ENCODE measurements at regions not wholly inside any gene's neighbourhood (a gene's known extent, or its start where the extent isn't known, plus 50 kb on each side); places are given as distances from the start of the nearest gene placed in this dataset.
"Not testable (repeated sequence)": the region's sequence is repeated elsewhere in the genome, so short reads cannot be mapped to it uniquely, and the experiment has no call there.

GRCh38 chr3:168817177-168817576 lies 721.5 kb upstream of the GOLIM4 start:
- no peak for ATAC-seq
- no peaks in the 10 kb centered on the region for H3K27me3 Mint-ChIP-seq
- H3K4me1 Mint-ChIP-seq: peaks cover 5% of the 10 kb centered on the region
- no peaks in the 10 kb centered on the region for H3K9me3 Mint-ChIP-seq
- H3K27ac Mint-ChIP-seq: no peak overlapping the region
- H3K4me3 Mint-ChIP-seq: no peak overlapping the region
- H3K36me3 Mint-ChIP-seq: no peaks in the 10 kb centered on the region

- Mint-ChIP-seq H3K9me3 (no peaks in the 10 kb centered on the region), H3K36me3 (no peaks in the 10 kb centered on the region), H3K27me3 (no peaks in the 10 kb centered on the region), H3K27ac (no peak overlapping the region), H3K4me1 (peaks cover 5% of the 10 kb centered on the region), H3K4me3 (no peak overlapping the region)
- ATAC-seq: no peak
Observed at GRCh38 chr3:168815946-168816345, 720.2 kb upstream of the GOLIM4 start.

GRCh38 chr3:168813225-168813802 lies 717.6 kb upstream of the GOLIM4 start:
- Mint-ChIP-seq H3K4me1 (peaks cover 5% of the 10 kb centered on the region), H3K9me3 (no peaks in the 10 kb centered on the region), H3K27ac (no peak overlapping the region), H3K36me3 (no peaks in the 10 kb centered on the region), H3K27me3 (no peaks in the 10 kb centered on the region), H3K4me3 (no peak overlapping the region)
- ATAC-seq: no peak

- H3K4me1 Mint-ChIP-seq: peaks cover 5% of the 10 kb centered on the region
- no peak for ATAC-seq
- H3K36me3 Mint-ChIP-seq: no peaks in the 10 kb centered on the region
- H3K4me3 Mint-ChIP-seq: no peak overlapping the region
- no peaks in the 10 kb centered on the region for H3K9me3 Mint-ChIP-seq
- H3K27ac Mint-ChIP-seq: no peak overlapping the region
- no peaks in the 10 kb centered on the region for H3K27me3 Mint-ChIP-seq
Observed at GRCh38 chr3:168812234-168812633, 716.5 kb upstream of the GOLIM4 start.

- no peaks in the 10 kb centered on the region for H3K9me3 Mint-ChIP-seq
- ATAC-seq: no peak
- no peaks in the 10 kb centered on the region for H3K4me1 Mint-ChIP-seq
- H3K27ac Mint-ChIP-seq: no peak overlapping the region
- H3K36me3 Mint-ChIP-seq: no peaks in the 10 kb centered on the region
- H3K4me3 Mint-ChIP-seq: no peak overlapping the region
- H3K27me3 Mint-ChIP-seq: no peaks in the 10 kb centered on the region
Observed at GRCh38 chr3:168808596-168808995, 712.9 kb upstream of the GOLIM4 start.

- H3K36me3 Mint-ChIP-seq: no peaks in the 10 kb centered on the region
Observed at GRCh38 chr3:168807448-168807847, 711.7 kb upstream of the GOLIM4 start.

GRCh38 chr3:168806871-168807270 lies 711.1 kb upstream of the GOLIM4 start:
- Mint-ChIP-seq H3K9me3 (no peaks in the 10 kb centered on the region), H3K27me3 (no peaks in the 10 kb centered on the region), H3K36me3 (no peaks in the 10 kb centered on the region), H3K27ac (no peak overlapping the region), H3K4me3 (no peak overlapping the region), H3K4me1 (no peaks in the 10 kb centered on the region)
- ATAC-seq: no peak

More at GRCh38 chr3:168807448-168807847, 711.7 kb upstream of the GOLIM4 start:
- no peaks in the 10 kb centered on the region for H3K9me3 Mint-ChIP-seq
- no peak for ATAC-seq
- no peaks in the 10 kb centered on the region for H3K27me3 Mint-ChIP-seq
- H3K27ac Mint-ChIP-seq: no peak overlapping the region
- H3K4me1 Mint-ChIP-seq: no peaks in the 10 kb centered on the region
- no peak overlapping the region for H3K4me3 Mint-ChIP-seq

- Mint-ChIP-seq H3K27me3 (no peaks in the 10 kb centered on the region), H3K27ac (no peak overlapping the region), H3K36me3 (no peaks in the 10 kb centered on the region), H3K9me3 (no peaks in the 10 kb centered on the region), H3K4me1 (no peaks in the 10 kb centered on the region), H3K4me3 (no peak overlapping the region)
- ATAC-seq: no peak
Observed at GRCh38 chr3:168803536-168803935, 707.8 kb upstream of the GOLIM4 start.

GRCh38 chr3:168802766-168803165 lies 707.0 kb upstream of the GOLIM4 start:
- no peaks in the 10 kb centered on the region for H3K36me3 Mint-ChIP-seq
- no peak overlapping the region for H3K4me3 Mint-ChIP-seq
- no peak overlapping the region for H3K27ac Mint-ChIP-seq
- no peak for ATAC-seq
- no peaks in the 10 kb centered on the region for H3K27me3 Mint-ChIP-seq
- H3K9me3 Mint-ChIP-seq: no peaks in the 10 kb centered on the region
- no peaks in the 10 kb centered on the region for H3K4me1 Mint-ChIP-seq

- H3K27ac Mint-ChIP-seq: no peak overlapping the region
- no peaks in the 10 kb centered on the region for H3K27me3 Mint-ChIP-seq
- no peaks in the 10 kb centered on the region for H3K4me1 Mint-ChIP-seq
- ATAC-seq: no peak
- H3K4me3 Mint-ChIP-seq: no peak overlapping the region
- H3K9me3 Mint-ChIP-seq: no peaks in the 10 kb centered on the region
- no peaks in the 10 kb centered on the region for H3K36me3 Mint-ChIP-seq
Observed at GRCh38 chr3:168801794-168802193, 706.1 kb upstream of the GOLIM4 start.

- H3K36me3 Mint-ChIP-seq: no peaks in the 10 kb centered on the region
- no peak overlapping the region for H3K4me3 Mint-ChIP-seq
- ATAC-seq: no peak
Observed at GRCh38 chr3:168796339-168796738, 700.6 kb upstream of the GOLIM4 start.

GRCh38 chr3:168794427-168794826 lies 698.7 kb upstream of the GOLIM4 start:
- Mint-ChIP-seq H3K27me3 (no peaks in the 10 kb centered on the region), H3K9me3 (no peaks in the 10 kb centered on the region), H3K4me1 (no peaks in the 10 kb centered on the region), H3K27ac (no peak overlapping the region), H3K36me3 (no peaks in the 10 kb centered on the region), H3K4me3 (no peak overlapping the region)
- ATAC-seq: no peak

More at GRCh38 chr3:168796339-168796738, 700.6 kb upstream of the GOLIM4 start:
- no peak overlapping the region for H3K27ac Mint-ChIP-seq
- no peaks in the 10 kb centered on the region for H3K4me1 Mint-ChIP-seq
- H3K9me3 Mint-ChIP-seq: no peaks in the 10 kb centered on the region
- H3K27me3 Mint-ChIP-seq: no peaks in the 10 kb centered on the region

GRCh38 chr3:168782193-168782592 lies 686.5 kb upstream of the GOLIM4 start:
- no peak overlapping the region for H3K4me3 Mint-ChIP-seq
- no peak overlapping the region for H3K27ac Mint-ChIP-seq
- no peaks in the 10 kb centered on the region for H3K4me1 Mint-ChIP-seq
- no peaks in the 10 kb centered on the region for H3K36me3 Mint-ChIP-seq
- ATAC-seq: no peak
- no peaks in the 10 kb centered on the region for H3K9me3 Mint-ChIP-seq
- no peaks in the 10 kb centered on the region for H3K27me3 Mint-ChIP-seq

- not testable (repeated sequence) for H3K9me3 Mint-ChIP-seq, H3K27me3 Mint-ChIP-seq, H3K36me3 Mint-ChIP-seq, H3K27ac Mint-ChIP-seq, H3K4me3 Mint-ChIP-seq, H3K4me1 Mint-ChIP-seq, ATAC-seq
Observed at GRCh38 chr3:168779970-168780645, 684.4 kb upstream of the GOLIM4 start.

GRCh38 chr3:168753724-168754123 lies 658.0 kb upstream of the GOLIM4 start:
- H3K4me3 Mint-ChIP-seq: no peak overlapping the region
- no peak for ATAC-seq
- peaks cover 2% of the 10 kb centered on the region for H3K9me3 Mint-ChIP-seq
- H3K27me3 Mint-ChIP-seq: no peaks in the 10 kb centered on the region
- H3K36me3 Mint-ChIP-seq: no peaks in the 10 kb centered on the region
- no peaks in the 10 kb centered on the region for H3K4me1 Mint-ChIP-seq
- no peak overlapping the region for H3K27ac Mint-ChIP-seq

- Mint-ChIP-seq H3K9me3 (no peaks in the 10 kb centered on the region), H3K27ac (no peak overlapping the region), H3K4me1 (no peaks in the 10 kb centered on the region), H3K36me3 (no peaks in the 10 kb centered on the region), H3K4me3 (no peak overlapping the region), H3K27me3 (no peaks in the 10 kb centered on the region)
- ATAC-seq: no peak
Observed at GRCh38 chr3:168752339-168752738, 656.6 kb upstream of the GOLIM4 start.
